ENCODE measurements at regions not wholly inside any gene's neighbourhood (a gene's known extent, or its start where the extent isn't known, plus 50 kb on each side); places are given as distances from the start of the nearest gene placed in this dataset.

- no peak for DNase-seq
These were observed 187.2 kb upstream of the MPHOSPH6 start for GRCh38 chr16:82357237-82357636.

DNA sequence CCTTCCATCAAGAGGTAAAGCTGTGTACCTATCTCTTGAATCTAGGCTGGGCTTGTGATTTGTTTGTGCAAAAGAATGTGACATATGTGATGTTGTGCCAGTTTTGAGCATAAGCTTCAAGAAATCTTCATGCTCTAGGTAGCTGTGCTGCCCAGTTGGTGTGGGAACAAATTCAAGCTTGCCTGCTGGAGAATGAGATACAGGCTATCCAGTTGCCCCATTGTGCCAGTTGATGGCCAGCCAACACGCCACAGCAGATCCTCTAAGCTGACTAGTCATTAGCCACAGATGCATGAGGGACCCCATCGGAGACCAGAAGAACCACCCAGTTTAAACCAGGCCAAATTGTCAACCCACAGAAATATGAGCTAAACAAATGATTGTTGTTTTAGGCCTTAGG is 180.5 kb upstream of the MPHOSPH6 start:
- no peak for DNase-seq

DNA sequence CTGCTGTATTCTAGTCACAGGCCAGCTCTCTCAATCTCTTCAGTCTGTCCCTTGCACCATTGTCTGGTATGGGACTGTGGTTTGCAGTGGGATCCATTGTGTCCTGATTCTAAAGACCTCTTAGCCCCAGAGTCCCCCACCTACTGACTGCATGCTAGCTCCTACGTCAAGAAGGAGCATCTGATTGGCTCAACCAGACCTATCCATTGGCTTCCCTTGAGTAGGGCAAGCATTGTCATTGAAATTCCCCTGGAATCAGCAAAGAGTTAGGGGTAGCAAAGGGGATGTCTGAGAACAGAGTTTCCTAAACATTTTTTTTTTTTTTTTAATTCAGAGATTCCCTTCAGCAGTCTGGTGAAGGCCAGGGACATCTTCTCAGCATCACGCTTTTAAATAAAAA is 175.3 kb upstream of the MPHOSPH6 start:
- DNase-seq, result no peak

GRCh38 chr16:82344157-82344556 is 174.1 kb upstream of the MPHOSPH6 start:
- peak; percentile 0 for DNase-seq

DNA sequence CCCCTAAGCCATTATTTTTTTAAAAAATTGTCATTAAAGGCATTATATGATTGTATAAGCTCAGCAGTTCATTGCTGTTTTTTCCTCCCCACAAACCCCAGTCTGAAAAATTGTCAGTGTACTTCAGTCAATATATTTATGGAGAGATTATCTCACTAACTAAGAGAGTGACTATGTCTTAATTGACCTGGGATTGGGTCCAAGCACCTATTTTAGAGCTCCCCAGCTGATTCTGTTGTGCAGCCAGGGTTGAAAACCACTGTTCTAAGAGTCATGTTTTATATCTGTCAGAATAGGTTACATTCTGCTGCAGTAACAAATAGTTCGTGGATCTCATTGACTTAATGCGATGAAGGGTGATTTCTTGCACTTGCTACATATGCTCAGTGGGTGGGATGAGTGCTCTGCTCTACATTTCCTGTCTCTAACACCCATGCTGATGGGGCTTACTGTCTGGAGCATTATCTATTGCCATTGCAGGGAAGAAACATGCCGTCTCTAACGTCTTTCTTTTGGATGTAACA is 171.2 kb upstream of the MPHOSPH6 start:
- DNase-seq, result no peak

DNA sequence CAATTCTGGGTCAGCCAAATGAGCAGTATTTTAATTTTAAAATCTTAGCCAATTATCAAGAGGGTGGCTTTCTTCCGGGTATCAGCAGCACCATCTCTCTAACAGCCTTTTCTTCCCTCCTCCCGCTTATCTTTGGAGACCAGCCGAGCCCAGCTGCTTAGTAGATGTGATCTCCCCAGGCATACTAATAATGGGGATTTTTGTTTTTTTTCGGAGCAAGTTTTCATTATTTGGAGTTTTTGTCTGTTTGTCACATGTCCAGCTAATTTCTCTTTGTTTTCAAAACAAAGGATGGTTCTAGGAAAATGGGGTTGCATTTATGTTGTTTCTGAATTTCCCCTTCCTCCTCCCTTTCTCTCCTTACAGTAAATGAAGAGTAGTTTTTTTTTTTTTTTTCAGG is 170.5 kb upstream of the MPHOSPH6 start:
- DNase-seq, result no peak

DNA sequence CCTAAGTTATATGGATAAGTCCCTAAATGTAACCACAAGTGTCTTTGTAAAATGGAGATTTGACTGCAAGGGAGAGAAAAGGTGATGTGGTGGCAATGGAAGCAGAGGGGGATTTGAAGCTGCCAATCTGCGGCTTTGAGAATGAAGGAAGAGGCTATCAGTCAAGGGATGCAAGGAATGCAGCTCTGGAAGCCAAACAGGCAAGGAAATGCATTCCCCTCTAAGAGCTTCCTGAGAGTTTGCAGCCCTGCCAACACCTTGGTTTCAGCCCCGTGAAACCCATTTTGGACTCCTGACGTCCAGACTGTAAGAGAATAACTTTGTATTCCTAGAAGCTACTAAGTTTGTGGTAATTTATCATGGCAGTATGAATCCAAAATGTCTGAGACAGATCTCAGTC is 167.3 kb upstream of the MPHOSPH6 start:
- no peak for DNase-seq

DNA sequence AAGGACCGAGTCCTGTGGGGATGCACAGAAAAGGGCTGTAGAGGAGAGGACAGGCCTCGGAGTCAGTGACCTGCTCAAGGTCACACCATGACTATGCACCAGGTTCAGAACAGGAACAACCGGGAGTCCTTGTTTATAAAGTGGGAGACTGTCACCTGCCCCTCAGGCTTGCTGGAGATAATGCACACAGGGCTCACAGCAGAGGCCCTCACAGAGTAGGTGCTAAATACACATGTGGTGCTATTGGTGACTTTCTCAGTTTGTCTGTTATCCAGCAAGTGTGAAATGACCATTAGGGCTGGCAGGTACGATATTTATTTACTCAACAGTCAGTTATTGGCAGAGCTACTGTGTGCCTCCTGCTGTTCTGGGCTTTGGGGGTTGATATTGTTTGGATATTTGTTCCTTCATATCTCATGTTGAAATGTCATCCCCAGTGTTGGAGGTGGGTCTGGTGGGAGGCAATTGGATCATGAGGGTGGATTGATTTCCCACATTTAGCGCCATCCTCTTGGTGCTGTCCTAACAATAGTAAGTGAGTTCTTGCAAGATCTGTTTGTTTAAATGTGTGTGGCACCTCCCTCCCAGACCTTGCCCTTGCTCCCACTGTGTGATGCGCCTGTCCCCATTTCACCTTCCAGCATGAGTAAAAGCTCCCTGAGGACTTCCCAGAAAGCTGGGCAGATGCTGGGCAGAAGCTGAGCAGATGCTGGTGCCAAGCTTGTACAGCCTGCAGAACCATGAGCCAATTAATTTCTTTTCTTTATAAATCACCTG is 162.1 kb upstream of the MPHOSPH6 start:
- DNase-seq, result no peak

GRCh38 chr16:82331397-82331796 is 161.4 kb upstream of the MPHOSPH6 start:
- DNase-seq, result peak; percentile 8

DNA sequence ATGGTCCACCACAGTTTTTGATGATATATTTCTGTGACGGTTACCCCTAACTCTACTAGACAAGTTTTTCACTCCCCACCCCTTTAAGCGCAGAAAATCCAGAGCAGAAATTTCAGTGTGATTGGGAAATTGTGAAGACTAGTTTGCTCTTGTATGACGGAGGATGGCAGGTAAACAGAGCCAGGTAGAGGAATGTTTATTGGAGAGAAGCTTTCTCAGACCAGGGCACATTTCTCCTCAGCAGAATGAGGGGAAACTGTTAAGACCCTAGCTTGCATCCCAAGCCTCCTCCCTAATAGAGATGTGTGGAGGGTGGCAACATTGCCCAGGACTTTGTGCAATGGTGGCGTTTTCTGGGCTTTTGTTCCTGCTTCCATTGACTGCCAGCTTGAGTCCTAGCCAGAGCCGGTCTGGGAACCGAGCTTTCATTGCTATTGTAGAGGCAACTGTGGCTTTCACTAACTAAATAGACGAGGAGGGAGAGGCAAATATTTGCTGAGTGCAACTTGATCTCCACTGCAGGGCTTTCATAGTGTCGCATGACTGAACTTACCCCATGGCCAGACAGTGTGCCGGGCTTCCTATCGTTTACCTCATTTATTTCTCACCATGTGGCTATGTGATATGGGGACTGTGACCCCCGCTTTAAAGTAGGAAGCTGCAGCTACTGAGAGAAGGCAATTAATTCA is 159.6 kb upstream of the MPHOSPH6 start:
- no peak for DNase-seq

DNA sequence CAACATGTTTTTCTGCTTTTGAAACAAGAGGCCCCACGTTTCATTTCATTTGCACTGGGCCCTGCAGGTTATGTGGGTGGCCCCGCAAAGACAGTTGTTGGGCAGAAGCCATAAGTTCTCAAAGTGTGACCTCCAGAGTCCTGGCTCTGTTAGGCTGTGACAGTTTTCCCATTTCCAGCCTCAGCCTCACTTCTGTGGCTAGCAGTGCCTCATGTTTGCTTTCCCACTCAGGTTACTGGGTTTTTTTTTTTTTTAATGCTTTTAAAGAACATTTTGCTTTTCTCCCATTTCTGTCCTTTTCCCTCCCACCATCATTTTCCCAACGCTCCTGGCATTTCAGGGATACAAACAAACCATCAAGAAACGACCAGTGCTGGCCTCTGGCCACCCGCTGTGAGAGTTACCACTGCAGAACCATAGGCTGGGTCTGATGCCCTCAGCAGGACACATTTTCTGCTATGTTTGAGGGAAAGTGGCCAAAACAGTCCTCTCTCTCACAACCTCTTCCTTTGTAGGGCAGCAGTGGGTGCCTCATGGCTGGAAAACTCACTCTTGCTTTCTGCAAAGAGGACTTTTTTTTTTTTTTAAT is 159.0 kb upstream of the MPHOSPH6 start:
- DNase-seq, result no peak

DNA sequence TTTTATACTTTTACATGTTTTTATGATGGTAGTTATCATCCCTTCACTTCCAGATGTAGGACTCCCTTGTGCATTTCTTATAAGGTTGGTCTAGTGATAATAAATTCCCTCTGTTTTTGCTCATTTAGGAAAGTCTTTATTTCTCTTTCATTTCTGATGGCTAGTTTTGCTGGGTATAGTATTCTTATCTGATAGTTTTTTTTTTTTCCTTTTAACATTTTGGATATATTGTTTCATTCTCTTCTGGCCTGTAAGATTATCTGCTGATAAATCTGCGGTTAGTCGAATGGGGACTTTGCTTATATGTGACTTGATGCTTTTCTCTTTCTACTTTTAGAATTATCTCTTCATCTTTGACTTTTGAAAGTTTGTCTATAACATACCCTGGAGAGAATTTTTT is 153.1 kb upstream of the MPHOSPH6 start:
- DNase-seq, result no peak

DNA sequence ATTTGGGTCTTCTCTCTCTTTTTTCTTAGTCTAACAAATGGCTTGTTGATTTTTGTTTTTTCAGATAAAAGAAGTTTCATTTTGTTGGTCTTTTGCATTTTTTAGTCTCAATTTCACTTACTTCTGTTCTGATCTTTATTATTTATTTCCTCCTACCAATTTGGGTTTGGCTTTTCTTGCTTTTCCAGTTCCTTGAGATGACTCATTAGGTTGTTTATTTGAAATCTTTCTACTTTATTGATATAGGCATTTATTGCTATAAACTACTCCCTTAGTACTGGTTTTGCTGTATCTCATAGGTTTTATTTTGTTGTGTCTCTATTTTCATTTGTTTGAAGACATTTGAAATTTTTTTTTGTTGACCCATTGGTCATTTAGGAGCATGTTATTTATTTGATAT is 152.2 kb upstream of the MPHOSPH6 start:
- no peak for DNase-seq

- DNase-seq, result no peak
These were observed 149.0 kb upstream of the MPHOSPH6 start for GRCh38 chr16:82319038-82319437.

DNA sequence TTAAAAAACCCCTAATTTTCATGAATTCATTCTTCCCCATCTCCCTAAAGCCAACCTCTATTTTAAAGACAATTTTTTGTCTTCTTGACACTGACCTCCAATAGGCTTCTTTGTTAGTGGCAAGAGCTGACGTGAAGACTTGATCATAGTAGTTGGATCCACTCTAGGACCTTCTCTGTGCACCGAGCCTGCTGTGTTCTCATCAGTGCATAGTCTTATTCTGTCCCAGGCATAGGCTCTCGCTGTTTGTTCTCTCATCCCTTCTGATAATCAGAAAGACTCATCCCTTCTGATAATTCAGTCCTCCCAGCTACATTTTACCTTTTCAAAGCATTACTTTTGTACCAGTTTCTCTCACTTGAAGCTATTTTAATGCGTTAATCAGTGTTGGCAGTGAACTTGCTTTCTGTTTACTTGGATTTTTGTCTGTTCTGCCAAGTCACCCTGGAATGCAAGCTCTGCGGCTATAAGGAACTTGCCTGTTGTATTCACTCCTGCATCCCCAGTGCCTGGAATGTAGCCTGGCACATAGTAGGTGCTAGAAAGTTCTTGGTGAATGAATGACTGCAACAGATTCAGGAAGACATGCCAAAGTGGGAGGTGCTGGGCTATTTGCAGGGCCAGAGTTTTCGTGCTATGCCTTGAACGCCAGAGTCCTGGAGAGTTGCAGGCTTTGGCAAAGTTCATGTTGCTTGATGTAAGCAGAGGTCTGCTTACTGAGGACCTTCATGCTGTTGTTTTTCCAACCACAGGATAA is 147.6 kb upstream of the MPHOSPH6 start:
- no peak for DNase-seq

DNA sequence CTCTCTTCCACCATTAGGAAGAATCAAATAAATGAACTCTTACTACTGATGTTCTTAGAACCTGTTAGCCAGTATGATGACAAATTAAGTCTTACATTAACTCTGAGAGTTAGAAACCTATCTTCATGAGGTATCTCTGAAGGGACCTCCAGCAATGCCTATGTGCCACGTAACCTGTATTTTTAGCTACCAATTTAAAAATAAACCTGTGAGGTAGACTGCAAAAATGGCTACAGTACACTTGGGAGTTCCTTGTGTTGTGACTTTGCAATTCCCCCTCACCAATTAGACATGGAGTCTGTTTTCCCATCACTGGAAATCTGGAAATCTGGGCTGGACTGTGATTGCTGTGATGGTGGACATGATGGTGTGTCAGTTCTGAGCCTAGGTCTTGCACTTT is 143.7 kb upstream of the MPHOSPH6 start:
- no peak for DNase-seq

DNA sequence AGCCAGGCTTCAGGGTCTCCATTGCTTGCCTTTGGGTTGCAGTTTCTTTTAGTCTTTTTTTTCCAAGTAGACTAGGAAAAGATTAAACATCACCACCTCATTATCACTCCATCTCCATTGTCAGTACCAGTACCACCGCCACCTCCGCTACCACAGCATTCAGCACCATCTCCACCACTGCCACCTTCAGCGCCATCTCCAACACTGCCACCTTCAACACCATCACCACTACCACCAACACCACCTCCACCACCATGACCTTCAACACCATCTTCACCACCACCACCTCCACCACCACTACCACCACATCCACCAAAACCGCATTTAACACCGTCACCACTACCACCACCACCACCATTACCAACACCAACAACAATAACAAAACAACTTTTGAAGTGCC is 141.5 kb upstream of the MPHOSPH6 start:
- no peak for DNase-seq

GRCh38 chr16:82302042-82302727 is 132.2 kb upstream of the MPHOSPH6 start:
- DNase-seq, result no peak

DNA sequence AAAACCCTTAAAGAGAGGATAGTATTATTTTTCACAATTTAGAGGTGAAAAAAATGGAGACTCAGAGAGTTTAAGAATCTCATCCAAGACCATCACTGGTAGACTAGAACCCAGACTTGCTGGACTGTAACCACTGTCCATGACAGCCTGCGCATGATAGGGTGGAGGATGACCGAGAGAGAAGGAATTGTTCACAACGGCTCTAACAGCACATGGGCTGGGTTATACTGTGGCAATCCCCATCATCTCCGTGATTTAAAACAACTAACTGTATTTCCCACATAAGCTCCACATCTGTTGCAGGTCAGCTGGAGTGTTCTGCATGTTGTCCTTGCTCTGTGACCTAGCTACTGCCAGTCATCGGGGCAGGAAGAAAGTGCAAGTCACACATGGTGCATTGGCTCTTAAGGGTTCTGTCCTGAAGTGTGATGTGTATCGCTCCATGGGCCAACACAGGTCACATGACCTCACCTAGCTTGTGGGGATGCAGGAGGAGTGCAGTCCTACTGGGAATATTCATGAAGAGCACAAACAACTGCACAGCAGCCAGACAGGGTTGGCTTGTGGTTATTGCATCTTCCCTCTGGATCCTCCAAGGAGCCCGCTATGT is 131.2 kb upstream of the MPHOSPH6 start:
- DNase-seq, result no peak

GRCh38 chr16:82300374-82300951 is 130.4 kb upstream of the MPHOSPH6 start:
- DNase-seq, result no peak

DNA sequence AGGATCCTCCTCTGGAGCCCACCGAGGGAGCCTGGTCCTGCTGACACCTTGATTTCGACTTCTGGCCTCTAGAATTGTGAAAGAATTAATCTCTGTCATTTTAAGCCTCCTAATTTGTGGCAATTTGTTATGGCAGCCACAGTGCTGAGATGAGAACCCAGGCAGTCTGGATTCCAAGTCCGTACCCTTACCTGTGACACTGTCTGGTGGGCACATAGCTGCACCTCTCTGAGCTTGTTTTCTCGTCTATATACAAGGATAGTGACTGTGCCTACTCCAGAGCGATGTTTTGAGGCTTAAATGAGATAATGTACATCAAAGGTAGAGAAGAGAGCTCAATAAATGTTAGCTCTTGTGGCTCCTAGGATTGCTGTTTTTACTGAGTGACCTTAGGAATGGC is 128.4 kb upstream of the MPHOSPH6 start:
- no peak for DNase-seq
